GM12878 (cell line): ENCODE measurements at regions not wholly inside any gene's neighbourhood (a gene's known extent, or its start where the extent isn't known, plus 50 kb on each side); places are given as distances from the start of the nearest gene placed in this dataset.

Experiments
- ATAC-seq: fragments of 200-7000 bp; cut with Tn5 transposase; 3 replicates; pipeline ENCODE4 v1.9.1; 2020; ENCODE audit warnings: mild to moderate bottlenecking, moderate library complexity
- BruUV-seq: library from RNA; stranded (reverse); fragments of 400-500 nt; replicated peaks from 2 replicates; lab custom pipeline; 2021; lab: Mats Ljungman, UMichigan
- CTCF ChIA-PET: fragments of 300-600 bp; sonication (Branson Sonifier 250); formaldehyde crosslinking; extraction: SDS; loops from one replicate; lab custom pipeline; 2021; ENCODE audit warnings: inconsistent platforms; lab: Yijun Ruan, JAX
- POLR2A ChIA-PET: fragments of 350-600 bp; formaldehyde crosslinking; extraction: SDS; loops from one replicate; lab custom pipeline; 2021; ENCODE audit warnings: inconsistent platforms; lab: Charles Lee
- RAD21 ChIA-PET: fragments of 300-600 bp; sonication (Branson Sonifier 250); formaldehyde crosslinking; loops from one replicate; lab custom pipeline; 2023; ENCODE audit warnings: antibody characterized with exemption; ENCODE audit not compliant: unreplicated experiment; lab: Charles Lee
- SMC1A ChIA-PET: fragments of 300-600 bp; sonication (Branson Sonifier 250); formaldehyde crosslinking; loops from one replicate; lab custom pipeline; 2023; ENCODE audit not compliant: unreplicated experiment, uncharacterized antibody; lab: Charles Lee
- DNase-seq: peaks from one replicate; pipeline ENCODE4 v3.0.0-alpha.2; 2011; ENCODE audit warnings: low read depth, low spot score
- FAIRE-seq: peaks from 3 replicates; lab custom pipeline; 2011; peaks lifted over from hg19 to GRCh38; lab: Jason Lieb, UNC
- H2AFZ ChIP-seq: 2 replicates; pipeline ENCODE4 v1.6.0; 2011; ENCODE audit warnings: low read depth, low read length, control low read depth; ENCODE audit not compliant: control insufficient read depth
- H3K27ac ChIP-seq: 2 replicates; pipeline ENCODE4 v1.5.1; 2011; ENCODE audit warnings: control low read depth; ENCODE audit not compliant: control insufficient read depth, insufficient read depth
- H3K27me3 ChIP-seq, 2 experiments: replicated peaks in 1 of 2; 2 replicates each; pipeline versions ENCODE4 v1.6.0 to v1.6.1; 2011; ENCODE audit warnings: low read length in 1 of 2; ENCODE audit not compliant: control insufficient read depth in 2 of 2, insufficient read depth in 2 of 2
- H3K36me3 ChIP-seq, 2 experiments: 2 replicates each; pipeline ENCODE4 v1.5.1; 2011; ENCODE audit warnings: low read length in 1 of 2; ENCODE audit not compliant: control insufficient read depth in 2 of 2, insufficient read depth in 2 of 2
- H3K4me1 ChIP-seq: 2 replicates; pipeline ENCODE4 v1.6.1; 2011; ENCODE audit warnings: mild to moderate bottlenecking, low read length, moderate library complexity, mixed read lengths; ENCODE audit not compliant: control insufficient read depth, insufficient read depth
- H3K4me2 ChIP-seq: 2 replicates; pipeline ENCODE4 v1.6.0; 2011; ENCODE audit warnings: control low read depth; ENCODE audit not compliant: control insufficient read depth, insufficient read depth
- H3K4me3 ChIP-seq: fragments of 200-600 bp; sonication (generic); 2 replicates; pipeline ENCODE4 v1.5.1; 2016
- H3K79me2 ChIP-seq: 2 replicates; pipeline ENCODE4 v1.6.0; 2011; ENCODE audit warnings: low read length; ENCODE audit not compliant: control insufficient read depth, insufficient read depth
- H3K9ac ChIP-seq: 2 replicates; pipeline ENCODE4 v1.8.0; 2011; ENCODE audit warnings: low read length, control low read depth, mixed read lengths; ENCODE audit not compliant: control insufficient read depth, insufficient read depth
- H3K9me3 ChIP-seq: replicated peaks from 3 replicates; pipeline ENCODE4 v1.5.1; 2011; ENCODE audit warnings: mild to moderate bottlenecking, low read length; ENCODE audit not compliant: control insufficient read depth, insufficient read depth
- H4K20me1 ChIP-seq: 2 replicates; pipeline ENCODE4 v1.6.0; 2011; ENCODE audit not compliant: control insufficient read depth, insufficient read depth
- CUX1 ChIP-seq: IDR thresholded peaks from 2 replicates; pipeline ENCODE4 v1.6.1; 2012; ENCODE audit warnings: improper control_type of control experiment, low read depth, low read length; ENCODE audit not compliant: insufficient replicate concordance
- KDM1A ChIP-seq: fragments of 200-600 bp; sonication (generic); IDR thresholded peaks from 2 replicates; pipeline ENCODE4 v1.6.1; 2016; ENCODE audit warnings: borderline replicate concordance
- MXI1 ChIP-seq: fragments of 150-350 bp; IDR thresholded peaks from 2 replicates; pipeline ENCODE4 v1.6.1; 2011; ENCODE audit warnings: low read depth, mild to moderate bottlenecking, inconsistent platforms, low read length, improper control_type of control experiment
- NFIC ChIP-seq: IDR thresholded peaks from 2 replicates; pipeline ENCODE4 v1.6.1; 2012; ENCODE audit warnings: low read depth, mild to moderate bottlenecking, inconsistent platforms, low read length, moderate library complexity
- RAD21 ChIP-seq: IDR thresholded peaks from 2 replicates; pipeline ENCODE4 v1.6.1; 2011; ENCODE audit warnings: mild to moderate bottlenecking, low read depth, low read length, moderate library complexity; ENCODE audit not compliant: insufficient read depth
- SUPT20H ChIP-seq: IDR thresholded peaks from 2 replicates; pipeline ENCODE4 v1.6.1; 2011; ENCODE audit warnings: low read depth, mild to moderate bottlenecking, low read length, moderate library complexity, borderline replicate concordance; ENCODE audit not compliant: control insufficient read depth
- ZNF274 ChIP-seq: IDR thresholded peaks from one replicate; pipeline ENCODE4 v1.8.0; 2011; ENCODE audit not compliant: insufficient read length, insufficient read depth
- ZNF622 ChIP-seq: fragments of 450-650 bp; IDR thresholded peaks from 2 replicates; pipeline ENCODE4 v1.6.1; 2017; ENCODE audit warnings: mild to moderate bottlenecking, inconsistent platforms
- ZZZ3 ChIP-seq: IDR thresholded peaks from 2 replicates; pipeline ENCODE4 v1.6.1; 2011; ENCODE audit warnings: low read depth; ENCODE audit not compliant: control insufficient read depth, insufficient read length
- WGBS: methylation state at CpG from one replicate; pipeline ENCODE4 v1.1.6; 2016; ENCODE audit warnings: low lambda C conversion rate; ENCODE audit not compliant: insufficient replicate concordance, insufficient coverage; ENCODE audit errors: missing lambda C conversion rate; 5-methylcytosine and 5-hydroxymethylcytosine counted together
- in situ Hi-C: fragments of 300-500 bp; cut with MboI; formaldehyde crosslinking; loops from 9 replicates; pipeline ENCODE4 v1.14.3; 2018; ENCODE audit warnings: mixed read lengths
- intact Hi-C: fragments of 100-400 bp; cut with micrococcal nuclease; formaldehyde crosslinking; loops from one replicate; pipeline ENCODE4 v1.14.2; 2022; ENCODE audit not compliant: unreplicated experiment
- TF ChIP-seq, protein P1 (sequence below): fragments of 450-650 bp; IDR thresholded peaks from 2 replicates; pipeline ENCODE4 v1.6.1; 2017; ENCODE audit warnings: low read depth, mild to moderate bottlenecking, moderate library complexity

GRCh38 chr3:145637105-145637504, 523.9 kb downstream of the PLOD2 start:
- Histone ChIP-seq H3K27me3 (no peaks in the 10 kb centered on the region), H3K4me2 (no peak overlapping the region), H3K4me3 (no peak overlapping the region), H3K36me3 (no peaks in the 10 kb centered on the region), H3K9ac (no peak overlapping the region), H3K9me3 (no peaks in the 10 kb centered on the region), H3K27ac (no peak overlapping the region), H3K79me2 (no peaks in the 10 kb centered on the region), H2AFZ (no peak overlapping the region), H4K20me1 (no peaks in the 10 kb centered on the region), H3K4me1 (no peaks in the 10 kb centered on the region)
- ChIA-PET POLR2A (no interaction called here), CTCF (no interaction called here), RAD21 (no interaction called here), SMC1A (no interaction called here)
- 0% methylated on average over 1 of the region's 1 CpG for WGBS
- FAIRE-seq, result no peak
- no peak for ATAC-seq
- in situ Hi-C loops (no loop called here), intact Hi-C loops (no loop called here)
- DNase-seq, result no peak
- BruUV-seq, result no TSS peak
- TF ChIP-seq RAD21, result no peak
- no peak for TF ChIP-seq ZNF274
- no peak for TF ChIP-seq MXI1
- no peak for TF ChIP-seq NFIC
- no peak for TF ChIP-seq CUX1
- TF ChIP-seq SUPT20H, result no peak
- no peak for TF ChIP-seq ZZZ3
- no peak for TF ChIP-seq ZNF622
- TF ChIP-seq, protein P1, sequence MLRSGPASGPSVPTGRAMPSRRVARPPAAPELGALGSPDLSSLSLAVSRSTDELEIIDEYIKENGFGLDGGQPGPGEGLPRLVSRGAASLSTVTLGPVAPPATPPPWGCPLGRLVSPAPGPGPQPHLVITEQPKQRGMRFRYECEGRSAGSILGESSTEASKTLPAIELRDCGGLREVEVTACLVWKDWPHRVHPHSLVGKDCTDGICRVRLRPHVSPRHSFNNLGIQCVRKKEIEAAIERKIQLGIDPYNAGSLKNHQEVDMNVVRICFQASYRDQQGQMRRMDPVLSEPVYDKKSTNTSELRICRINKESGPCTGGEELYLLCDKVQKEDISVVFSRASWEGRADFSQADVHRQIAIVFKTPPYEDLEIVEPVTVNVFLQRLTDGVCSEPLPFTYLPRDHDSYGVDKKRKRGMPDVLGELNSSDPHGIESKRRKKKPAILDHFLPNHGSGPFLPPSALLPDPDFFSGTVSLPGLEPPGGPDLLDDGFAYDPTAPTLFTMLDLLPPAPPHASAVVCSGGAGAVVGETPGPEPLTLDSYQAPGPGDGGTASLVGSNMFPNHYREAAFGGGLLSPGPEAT, result no peak
- no peak for TF ChIP-seq KDM1A
